ENCODE measurements at regions not wholly inside any gene's neighbourhood (a gene's known extent, or its start where the extent isn't known, plus 50 kb on each side); places are given as distances from the start of the nearest gene placed in this dataset.
"Not testable (repeated sequence)": the region's sequence is repeated elsewhere in the genome, so short reads cannot be mapped to it uniquely, and the experiment has no call there.

DNA sequence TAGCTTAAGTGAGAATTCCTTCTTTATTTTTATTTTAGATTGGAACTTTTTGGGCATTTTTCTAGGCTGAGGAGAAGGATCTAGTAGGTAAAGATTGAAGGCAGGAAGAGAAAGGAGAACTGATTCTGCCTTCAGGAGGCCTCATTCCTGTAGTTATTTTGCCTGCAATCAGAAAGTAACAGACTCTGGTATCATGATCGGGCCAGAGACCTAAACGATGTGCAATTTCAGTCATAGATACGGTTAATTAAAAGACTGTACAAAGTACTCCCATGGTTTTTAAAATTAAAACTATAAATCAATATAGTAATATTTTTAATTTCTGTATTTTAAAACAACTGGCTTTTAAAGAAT, 54.7 kb upstream of the NOTCH2NLA start:
- TF ChIP-seq, protein P1, sequence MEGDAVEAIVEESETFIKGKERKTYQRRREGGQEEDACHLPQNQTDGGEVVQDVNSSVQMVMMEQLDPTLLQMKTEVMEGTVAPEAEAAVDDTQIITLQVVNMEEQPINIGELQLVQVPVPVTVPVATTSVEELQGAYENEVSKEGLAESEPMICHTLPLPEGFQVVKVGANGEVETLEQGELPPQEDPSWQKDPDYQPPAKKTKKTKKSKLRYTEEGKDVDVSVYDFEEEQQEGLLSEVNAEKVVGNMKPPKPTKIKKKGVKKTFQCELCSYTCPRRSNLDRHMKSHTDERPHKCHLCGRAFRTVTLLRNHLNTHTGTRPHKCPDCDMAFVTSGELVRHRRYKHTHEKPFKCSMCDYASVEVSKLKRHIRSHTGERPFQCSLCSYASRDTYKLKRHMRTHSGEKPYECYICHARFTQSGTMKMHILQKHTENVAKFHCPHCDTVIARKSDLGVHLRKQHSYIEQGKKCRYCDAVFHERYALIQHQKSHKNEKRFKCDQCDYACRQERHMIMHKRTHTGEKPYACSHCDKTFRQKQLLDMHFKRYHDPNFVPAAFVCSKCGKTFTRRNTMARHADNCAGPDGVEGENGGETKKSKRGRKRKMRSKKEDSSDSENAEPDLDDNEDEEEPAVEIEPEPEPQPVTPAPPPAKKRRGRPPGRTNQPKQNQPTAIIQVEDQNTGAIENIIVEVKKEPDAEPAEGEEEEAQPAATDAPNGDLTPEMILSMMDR (IDR thresholded peaks at IDR 0.05): not testable (repeated sequence)
- not testable (repeated sequence) for TF ChIP-seq EZH2 (IDR thresholded peaks at IDR 0.05; ENCODE audit: borderline replicate concordance, insufficient read depth, low read depth, low read length, poor library complexity, severe bottlenecking)

Measured in B cell (primary cell).